GM12878 (cell line): ENCODE measurements at regions not wholly inside any gene's neighbourhood (a gene's known extent, or its start where the extent isn't known, plus 50 kb on each side); places are given as distances from the start of the nearest gene placed in this dataset.

ENCODE experiments used
- ATAC-seq: fragments of 200-7000 bp; cut with Tn5 transposase; 3 replicates; pipeline ENCODE4 v1.9.1; 2020; ENCODE audit warnings: mild to moderate bottlenecking, moderate library complexity
- BruUV-seq: library from RNA; stranded (reverse); fragments of 400-500 nt; replicated peaks from 2 replicates; lab custom pipeline; 2021; lab: Mats Ljungman, UMichigan
- CTCF ChIA-PET: fragments of 300-600 bp; sonication (Branson Sonifier 250); formaldehyde crosslinking; extraction: SDS; loops from one replicate; lab custom pipeline; 2021; ENCODE audit warnings: inconsistent platforms; lab: Yijun Ruan, JAX
- POLR2A ChIA-PET: fragments of 350-600 bp; formaldehyde crosslinking; extraction: SDS; loops from one replicate; lab custom pipeline; 2021; ENCODE audit warnings: inconsistent platforms; lab: Charles Lee
- RAD21 ChIA-PET: fragments of 300-600 bp; sonication (Branson Sonifier 250); formaldehyde crosslinking; loops from one replicate; lab custom pipeline; 2023; ENCODE audit warnings: antibody characterized with exemption; ENCODE audit not compliant: unreplicated experiment; lab: Charles Lee
- SMC1A ChIA-PET: fragments of 300-600 bp; sonication (Branson Sonifier 250); formaldehyde crosslinking; loops from one replicate; lab custom pipeline; 2023; ENCODE audit not compliant: unreplicated experiment, uncharacterized antibody; lab: Charles Lee
- DNase-seq: peaks from one replicate; pipeline ENCODE4 v3.0.0-alpha.2; 2011; ENCODE audit warnings: low read depth, low spot score
- FAIRE-seq: peaks from 3 replicates; lab custom pipeline; 2011; peaks lifted over from hg19 to GRCh38; lab: Jason Lieb, UNC
- H2AFZ ChIP-seq: 2 replicates; pipeline ENCODE4 v1.6.0; 2011; ENCODE audit warnings: low read depth, low read length, control low read depth; ENCODE audit not compliant: control insufficient read depth
- H3K27ac ChIP-seq: 2 replicates; pipeline ENCODE4 v1.5.1; 2011; ENCODE audit warnings: control low read depth; ENCODE audit not compliant: control insufficient read depth, insufficient read depth
- H3K27me3 ChIP-seq, 2 experiments: replicated peaks in 1 of 2; 2 replicates each; pipeline versions ENCODE4 v1.6.0 to v1.6.1; 2011; ENCODE audit warnings: low read length in 1 of 2; ENCODE audit not compliant: control insufficient read depth in 2 of 2, insufficient read depth in 2 of 2
- H3K36me3 ChIP-seq, 2 experiments: 2 replicates each; pipeline ENCODE4 v1.5.1; 2011; ENCODE audit warnings: low read length in 1 of 2; ENCODE audit not compliant: control insufficient read depth in 2 of 2, insufficient read depth in 2 of 2
- H3K4me1 ChIP-seq: 2 replicates; pipeline ENCODE4 v1.6.1; 2011; ENCODE audit warnings: mild to moderate bottlenecking, low read length, moderate library complexity, mixed read lengths; ENCODE audit not compliant: control insufficient read depth, insufficient read depth
- H3K4me2 ChIP-seq: 2 replicates; pipeline ENCODE4 v1.6.0; 2011; ENCODE audit warnings: control low read depth; ENCODE audit not compliant: control insufficient read depth, insufficient read depth
- H3K4me3 ChIP-seq: fragments of 200-600 bp; sonication (generic); 2 replicates; pipeline ENCODE4 v1.5.1; 2016
- H3K79me2 ChIP-seq: 2 replicates; pipeline ENCODE4 v1.6.0; 2011; ENCODE audit warnings: low read length; ENCODE audit not compliant: control insufficient read depth, insufficient read depth
- H3K9ac ChIP-seq: 2 replicates; pipeline ENCODE4 v1.8.0; 2011; ENCODE audit warnings: low read length, control low read depth, mixed read lengths; ENCODE audit not compliant: control insufficient read depth, insufficient read depth
- H3K9me3 ChIP-seq: replicated peaks from 3 replicates; pipeline ENCODE4 v1.5.1; 2011; ENCODE audit warnings: mild to moderate bottlenecking, low read length; ENCODE audit not compliant: control insufficient read depth, insufficient read depth
- H4K20me1 ChIP-seq: 2 replicates; pipeline ENCODE4 v1.6.0; 2011; ENCODE audit not compliant: control insufficient read depth, insufficient read depth
- ASH2L ChIP-seq: fragments of 300-600, 200-600 bp; sonication (generic); IDR thresholded peaks from 2 replicates; pipeline ENCODE4 v1.6.1; 2017; ENCODE audit warnings: low read depth, mild to moderate bottlenecking, borderline replicate concordance
- BACH1 ChIP-seq: fragments of 450-650 bp; IDR thresholded peaks from 2 replicates; pipeline ENCODE4 v1.6.1; 2017; ENCODE audit warnings: mild to moderate bottlenecking, borderline replicate concordance
- BHLHE40 ChIP-seq, 2 experiments: fragments of 450-650 bp in 1 of 2; IDR thresholded peaks; 2 replicates each; pipeline ENCODE4 v1.6.1; 2011 to 2017; ENCODE audit warnings: low read depth in 2 of 2, borderline replicate concordance in 1 of 2, improper control_type of control experiment in 1 of 2, low read length in 1 of 2, mild to moderate bottlenecking in 1 of 2
- BRCA1 ChIP-seq: IDR thresholded peaks from 2 replicates; pipeline ENCODE4 v1.6.1; 2011; ENCODE audit warnings: low read depth, low read length, improper control_type of control experiment
- CBFB ChIP-seq: IDR thresholded peaks from 2 replicates; pipeline ENCODE4 v1.6.1; 2016; ENCODE audit warnings: antibody characterized with exemption, low read depth
- CBX3 ChIP-seq: fragments of 200-600 bp; sonication (generic); IDR thresholded peaks from 2 replicates; pipeline ENCODE4 v1.6.1; 2016; ENCODE audit warnings: low read depth, borderline replicate concordance
- CHD1 ChIP-seq: IDR thresholded peaks from 2 replicates; pipeline ENCODE4 v1.6.1; 2012; ENCODE audit warnings: low read depth, low read length, improper control_type of control experiment
- DPF2 ChIP-seq: fragments of 450-650 bp; IDR thresholded peaks from 2 replicates; pipeline ENCODE4 v1.6.1; 2017; ENCODE audit warnings: mild to moderate bottlenecking
- JUND ChIP-seq: IDR thresholded peaks from 2 replicates; pipeline ENCODE4 v1.6.1; 2012; ENCODE audit warnings: low read depth, mild to moderate bottlenecking, low read length, improper control_type of control experiment, moderate library complexity
- MTA2 ChIP-seq: fragments of 450-650 bp; IDR thresholded peaks from 2 replicates; pipeline ENCODE4 v1.6.1; 2016; ENCODE audit warnings: low read depth, mild to moderate bottlenecking, moderate library complexity
- NBN ChIP-seq: fragments of 450-650 bp; IDR thresholded peaks from 2 replicates; pipeline ENCODE4 v1.6.1; 2016
- NR2F1 ChIP-seq: fragments of 450-650 bp; conservative IDR thresholded peaks from 2 replicates; pipeline ENCODE4 v1.6.1; 2017; ENCODE audit warnings: mild to moderate bottlenecking
- NRF1 ChIP-seq: conservative IDR thresholded peaks from 2 replicates; pipeline ENCODE4 v1.6.1; 2011; ENCODE audit warnings: mild to moderate bottlenecking, low read depth, low read length, improper control_type of control experiment
- POLR2A ChIP-seq: IDR thresholded peaks from 2 replicates; pipeline ENCODE4 v1.6.1; 2011; ENCODE audit warnings: low read depth, mild to moderate bottlenecking, low read length
- POU2F2 ChIP-seq: IDR thresholded peaks from 3 replicates; pipeline ENCODE4 v1.6.1; 2011; ENCODE audit warnings: low read depth, mild to moderate bottlenecking, low read length, borderline replicate concordance
- RAD21 ChIP-seq: IDR thresholded peaks from 2 replicates; pipeline ENCODE4 v1.6.1; 2011; ENCODE audit warnings: mild to moderate bottlenecking, low read depth, low read length, moderate library complexity; ENCODE audit not compliant: insufficient read depth
- RBBP5 ChIP-seq: fragments of 200-600 bp; sonication (generic); conservative IDR thresholded peaks from 2 replicates; pipeline ENCODE4 v1.6.1; 2016
- RUNX3 ChIP-seq: IDR thresholded peaks from 2 replicates; pipeline ENCODE4 v1.6.1; 2012; ENCODE audit warnings: low read length, inconsistent platforms
- SMC3 ChIP-seq: IDR thresholded peaks from 2 replicates; pipeline ENCODE4 v1.6.1; 2011; ENCODE audit warnings: low read length, improper control_type of control experiment, borderline replicate concordance
- STAT1 ChIP-seq: fragments of 450-650 bp; conservative IDR thresholded peaks from 2 replicates; pipeline ENCODE4 v1.6.1; 2014; ENCODE audit warnings: antibody characterized with exemption, mild to moderate bottlenecking
- TAF1 ChIP-seq: IDR thresholded peaks from 2 replicates; pipeline ENCODE4 v1.6.1; 2011; ENCODE audit warnings: mild to moderate bottlenecking, low read depth, low read length, borderline replicate concordance
- WRNIP1 ChIP-seq: IDR thresholded peaks from 2 replicates; pipeline ENCODE4 v1.6.1; 2011; ENCODE audit warnings: low read depth, low read length, improper control_type of control experiment, borderline replicate concordance
- ZNF217 ChIP-seq: fragments of 450-650 bp; IDR thresholded peaks from 2 replicates; pipeline ENCODE4 v1.6.1; 2017; ENCODE audit warnings: antibody characterized with exemption, mild to moderate bottlenecking
- ZNF274 ChIP-seq: IDR thresholded peaks from one replicate; pipeline ENCODE4 v1.8.0; 2011; ENCODE audit not compliant: insufficient read length, insufficient read depth
- ZNF622 ChIP-seq: fragments of 450-650 bp; IDR thresholded peaks from 2 replicates; pipeline ENCODE4 v1.6.1; 2017; ENCODE audit warnings: mild to moderate bottlenecking, inconsistent platforms
- ZZZ3 ChIP-seq: IDR thresholded peaks from 2 replicates; pipeline ENCODE4 v1.6.1; 2011; ENCODE audit warnings: low read depth; ENCODE audit not compliant: control insufficient read depth, insufficient read length
- WGBS: methylation state at CpG from one replicate; pipeline ENCODE4 v1.1.6; 2016; ENCODE audit warnings: low lambda C conversion rate; ENCODE audit not compliant: insufficient replicate concordance, insufficient coverage; ENCODE audit errors: missing lambda C conversion rate; 5-methylcytosine and 5-hydroxymethylcytosine counted together
- in situ Hi-C: fragments of 300-500 bp; cut with MboI; formaldehyde crosslinking; loops from 9 replicates; pipeline ENCODE4 v1.14.3; 2018; ENCODE audit warnings: mixed read lengths
- intact Hi-C: fragments of 100-400 bp; cut with micrococcal nuclease; formaldehyde crosslinking; loops from one replicate; pipeline ENCODE4 v1.14.2; 2022; ENCODE audit not compliant: unreplicated experiment
- TF ChIP-seq, protein P1 (sequence below): IDR thresholded peaks from 2 replicates; pipeline ENCODE4 v1.6.1; 2011; ENCODE audit warnings: low read depth, low read length, improper control_type of control experiment, borderline replicate concordance

DNA sequence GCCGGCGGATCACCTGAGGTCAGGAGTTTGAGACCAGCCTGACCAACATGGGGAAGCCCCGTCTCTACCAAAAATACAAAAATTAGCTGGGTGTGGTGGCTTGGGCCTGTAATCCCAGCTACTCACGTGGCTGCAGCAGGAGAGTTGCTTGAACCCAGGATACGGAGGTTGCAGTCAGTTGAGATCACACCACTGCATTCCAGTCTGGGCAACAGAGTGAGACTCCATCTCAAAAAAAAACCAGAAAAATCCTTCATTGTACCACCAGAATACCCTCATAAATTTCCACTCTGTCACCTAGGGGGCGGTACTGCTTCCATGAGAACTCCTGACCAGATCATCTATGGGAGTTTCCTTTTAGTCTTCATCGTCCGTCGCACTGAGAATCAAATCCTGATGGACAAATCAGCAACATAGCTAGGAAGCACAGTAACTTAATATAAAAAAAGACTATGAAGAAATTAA is 225.8 kb upstream of the KLF14 start:
- DNase-seq (no peak), FAIRE-seq (no peak), ATAC-seq (peak; percentile 18)
- H4K20me1 ChIP-seq = no peaks in the 10 kb centered on the region
- SMC1A ChIA-PET = interaction anchor here (0.7 to 9.2 kb wide), 19 partner anchors 11 to 548 kb away, joined by 3 to 145 read pairs (median 6); no protein-coding TSS in a partner anchor
- peak overlapping the region; percentile 90 for H3K9ac ChIP-seq
- peak overlapping the region; percentile 93 for H3K27ac ChIP-seq
- no TSS peak for BruUV-seq
- peaks cover 1 to 7% of the 10 kb centered on the region in 2 experiments; a peak in 3 of 4 replicates for H3K36me3 ChIP-seq
- H3K4me1 ChIP-seq = peaks cover 23% of the 10 kb centered on the region
- WGBS = 2% methylated on average over 9 of the region's 9 CpGs
- CTCF ChIA-PET = interaction anchor here (0.7 to 7.4 kb wide), 24 partner anchors 11 to 280 kb away, joined by 3 to 106 read pairs (median 5); no protein-coding TSS in a partner anchor
- intact Hi-C loops = loop anchor here (1.0 to 10.0 kb wide), 6 partner anchors 47 to 365 kb away; partner anchors contain the start of gene MKLN1
- in situ Hi-C loops = no loop called here
- peaks cover 66% of the 10 kb centered on the region for H3K79me2 ChIP-seq
- H2AFZ ChIP-seq = no peak overlapping the region
- peak overlapping the region; percentile 46 for H3K4me2 ChIP-seq
- no peaks in the 10 kb centered on the region for H3K27me3 ChIP-seq
- peak overlapping the region; percentile 72 for H3K4me3 ChIP-seq
- POLR2A ChIA-PET = interaction anchor here (0.7 to 6.9 kb wide), 8 partner anchors 10 to 62 kb away, joined by 3 to 67 read pairs (median 3); no protein-coding TSS in a partner anchor
- H3K9me3 ChIP-seq = no peaks in the 10 kb centered on the region
- RAD21 ChIA-PET = interaction anchor here (0.9 to 7.8 kb wide), 17 partner anchors 11 to 80 kb away, joined by 3 to 94 read pairs (median 8); no protein-coding TSS in a partner anchor
- TF ChIP-seq WRNIP1 (no peak), ZZZ3 (no peak), POU2F2 (no peak), NR2F1 (peak; percentile 80), TAF1 (no peak), ZNF622 (no peak), POLR2A (peak; percentile 48), JUND (no peak), NBN (peak; percentile 54), SMC3 (no peak), BRCA1 (no peak), NRF1 (no peak), BHLHE40 (IDR thresholded peaks at IDR 0.05; ENCODE audit: borderline replicate concordance in 1 of 2, low read depth in 2 of 2, low read length in 1 of 2) (peak; percentile 37 to 77; a peak in 3 of 4 replicates), RUNX3 (no peak), ZNF217 (no peak), RBBP5 (no peak), STAT1 (no peak), CHD1 (no peak), CBX3 (no peak), DPF2 (no peak), ASH2L (no peak), CBFB (peak; percentile 44; the same call in 1 of the 2 replicates), MTA2 (no peak), ZNF274 (no peak), BACH1 (0 out of 2 replicates have a peak, but pooled peaks have one; percentile 52), RAD21 (peak; percentile 29; the same call in 1 of the 2 replicates)
- TF ChIP-seq, protein P1, sequence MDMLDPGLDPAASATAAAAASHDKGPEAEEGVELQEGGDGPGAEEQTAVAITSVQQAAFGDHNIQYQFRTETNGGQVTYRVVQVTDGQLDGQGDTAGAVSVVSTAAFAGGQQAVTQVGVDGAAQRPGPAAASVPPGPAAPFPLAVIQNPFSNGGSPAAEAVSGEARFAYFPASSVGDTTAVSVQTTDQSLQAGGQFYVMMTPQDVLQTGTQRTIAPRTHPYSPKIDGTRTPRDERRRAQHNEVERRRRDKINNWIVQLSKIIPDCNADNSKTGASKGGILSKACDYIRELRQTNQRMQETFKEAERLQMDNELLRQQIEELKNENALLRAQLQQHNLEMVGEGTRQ = no peak
